ENCODE measurements at regions not wholly inside any gene's neighbourhood (a gene's known extent, or its start where the extent isn't known, plus 50 kb on each side); places are given as distances from the start of the nearest gene placed in this dataset.
A peak's percentile ranks its signal among the peaks of the same experiment; 100 is the strongest.

DNA sequence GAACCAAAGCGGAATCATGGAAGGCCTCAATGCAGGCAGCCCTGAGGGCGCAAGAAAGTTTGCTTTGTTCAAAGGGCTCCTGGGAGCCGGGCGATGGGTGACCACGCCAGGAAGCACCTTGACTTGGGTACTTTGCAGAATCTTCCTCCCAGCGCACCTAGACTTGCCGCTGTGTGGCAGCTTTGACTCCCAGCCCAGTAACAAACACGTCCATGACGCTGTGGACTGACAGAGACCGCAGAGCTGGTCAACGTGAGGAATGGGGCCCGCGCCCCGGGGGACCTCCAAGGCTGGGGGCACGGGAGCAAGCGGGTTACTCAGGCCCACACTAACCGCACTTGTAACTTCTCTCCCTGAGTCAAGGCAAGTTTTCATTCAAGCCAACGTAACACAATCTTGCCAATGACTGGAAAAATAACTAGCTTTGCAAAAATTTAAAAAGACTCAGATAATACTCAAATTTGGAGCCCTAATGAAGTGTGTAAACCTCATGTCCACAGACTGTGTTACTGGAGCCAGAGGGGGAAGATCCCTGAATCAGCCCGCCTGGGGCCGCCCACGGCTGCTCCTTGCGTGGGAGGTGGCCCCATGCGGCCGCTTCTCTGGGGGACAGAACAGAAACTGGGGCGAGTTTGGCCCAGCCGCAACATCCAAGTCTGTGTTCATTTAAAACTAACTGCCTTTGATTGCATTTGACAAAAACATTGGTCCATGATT lies 130.8 kb downstream of the DNAJB6 start:
- no peak overlapping the region for H3K27ac Mint-ChIP-seq
- ATAC-seq: no peak
- DNase-seq (ENCODE audit: low spot score in 2 of 2): no peak
- peaks cover 8 to 11% of the 10 kb centered on the region in 2 donors for H3K36me3 Mint-ChIP-seq
- H3K9me3 Mint-ChIP-seq: peaks cover 0 to 8% of the 10 kb centered on the region in 2 donors

GRCh38 chr7:157468221-157469111 lies 131.7 kb downstream of the DNAJB6 start:
- Mint-ChIP-seq H3K27ac (no peak overlapping the region), H3K36me3 (peaks cover 16 to 19% of the 10 kb centered on the region in 2 donors), H3K9me3 (peaks cover 5 to 16% of the 10 kb centered on the region in 2 donors)
- ATAC-seq: no peak
- DNase-seq (ENCODE audit: low spot score in 2 of 2): no peak

- H3K9me3 Mint-ChIP-seq: peaks cover 11 to 21% of the 10 kb centered on the region in 2 donors
- DNase-seq (ENCODE audit: low spot score in 2 of 2): no peak
- ATAC-seq: no peak
- peaks cover 22 to 26% of the 10 kb centered on the region in 2 donors for H3K36me3 Mint-ChIP-seq
- H3K27ac Mint-ChIP-seq: no peak overlapping the region
Measured at GRCh38 chr7:157469181-157470016, 132.6 kb downstream of the DNAJB6 start.

DNA sequence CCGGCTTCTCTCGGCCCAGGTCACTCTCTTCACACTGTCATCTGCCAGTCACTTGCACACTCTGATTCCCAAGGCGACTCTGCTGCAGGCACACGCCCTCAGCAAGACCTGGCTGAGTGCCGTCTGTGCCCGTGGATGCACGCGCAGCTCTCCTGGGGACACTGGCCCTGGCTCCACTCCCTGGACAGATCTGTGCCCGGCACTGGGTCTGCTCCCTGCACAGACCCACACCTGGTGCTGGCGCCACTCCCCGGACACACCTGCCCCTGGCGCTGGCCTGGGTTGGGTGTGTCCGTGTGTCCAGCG lies 133.2 kb downstream of the DNAJB6 start:
- Mint-ChIP-seq H3K9me3 (peaks cover 11 to 25% of the 10 kb centered on the region in 2 donors), H3K36me3 (peaks cover 26 to 31% of the 10 kb centered on the region in 2 donors), H3K27ac (no peak overlapping the region)
- ATAC-seq (no peak), DNase-seq (ENCODE audit: low spot score in 2 of 2) (no peak)

DNA sequence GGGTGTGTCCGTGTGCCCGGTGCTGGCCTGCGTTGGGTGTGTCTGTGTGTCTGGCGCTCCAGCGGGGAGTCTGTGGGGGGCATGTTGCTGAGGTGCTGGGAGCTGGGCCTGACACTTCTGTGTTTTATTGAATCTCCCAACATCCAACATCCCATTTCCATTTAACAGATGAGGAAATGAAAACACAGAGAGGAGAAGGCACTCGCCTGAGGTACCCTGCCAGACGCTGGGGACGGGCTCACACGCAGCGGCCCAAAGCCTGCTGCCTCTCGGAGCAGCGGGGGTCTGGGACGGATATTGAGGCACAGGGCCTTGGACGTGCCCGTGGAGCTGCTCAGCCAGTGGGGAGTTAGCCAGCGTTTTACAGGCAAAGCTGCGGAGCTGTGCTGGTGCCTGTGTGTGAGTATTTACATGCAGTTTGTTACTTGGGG lies 133.9 kb downstream of the DNAJB6 start:
- H3K36me3 Mint-ChIP-seq: peaks cover 27 to 35% of the 10 kb centered on the region in 2 donors

GRCh38 chr7:157471259-157472125 lies 134.7 kb downstream of the DNAJB6 start:
- Mint-ChIP-seq H3K9me3 (peaks cover 11 to 28% of the 10 kb centered on the region in 2 donors), H3K27ac (peak overlapping the region in 1 of 2 donors; percentile 29), H3K36me3 (peaks cover 27 to 35% of the 10 kb centered on the region in 2 donors)
- ATAC-seq (peak; percentile 50 to 69), DNase-seq (ENCODE audit: low spot score in 2 of 2) (peak in 1 of 2 donors; percentile 42)

More for the DNA sequence above, 133.9 kb downstream of the DNAJB6 start:
- H3K27ac Mint-ChIP-seq: peak overlapping the region in 1 of 2 donors; percentile 29
- peaks cover 11 to 28% of the 10 kb centered on the region in 2 donors for H3K9me3 Mint-ChIP-seq
- ATAC-seq (no peak), DNase-seq (ENCODE audit: low spot score in 2 of 2) (peak in 1 of 2 donors; percentile 31)

DNA sequence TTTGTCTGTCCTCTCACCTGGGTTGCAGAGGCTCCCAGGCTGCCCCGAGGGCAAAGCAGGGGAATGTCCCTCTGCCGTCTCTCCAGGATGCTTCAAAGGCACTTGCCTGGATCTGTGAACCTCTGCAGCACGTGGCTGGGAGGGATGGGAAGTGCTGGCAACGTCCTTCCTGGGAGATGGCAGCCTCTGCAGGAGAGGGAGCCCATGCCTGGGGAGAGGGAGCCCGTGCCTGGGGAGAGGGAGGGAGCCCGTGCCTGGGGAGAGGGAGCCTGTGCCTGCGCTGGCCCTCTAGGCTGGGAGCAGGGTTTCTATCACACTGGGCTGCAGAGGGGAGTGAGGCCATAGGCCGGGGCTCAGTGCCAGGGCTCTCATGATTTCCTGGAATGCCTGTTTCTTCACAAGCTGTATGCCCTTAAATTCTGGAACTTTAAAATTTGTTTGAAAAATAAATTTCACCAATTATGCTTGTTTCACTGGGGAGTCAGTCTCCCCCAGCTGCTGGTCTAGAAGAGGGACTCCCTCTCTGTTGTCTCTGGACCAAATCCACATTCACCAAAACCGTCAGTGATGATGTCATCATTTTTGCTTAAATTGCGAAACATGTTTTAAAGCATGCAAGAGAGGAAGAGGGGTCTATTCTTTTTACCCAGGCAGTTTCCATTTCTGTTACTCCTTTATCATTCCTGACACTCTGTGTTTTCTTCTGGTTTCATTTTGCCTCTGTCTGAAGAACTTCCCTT lies 135.7 kb downstream of the DNAJB6 start:
- H3K27ac Mint-ChIP-seq: no peak overlapping the region
- no peak for ATAC-seq
- H3K36me3 Mint-ChIP-seq: peaks cover 27 to 35% of the 10 kb centered on the region in 2 donors
- peak in 1 of 2 donors; percentile 30 for DNase-seq (ENCODE audit: low spot score in 2 of 2)
- peaks cover 11 to 28% of the 10 kb centered on the region in 2 donors for H3K9me3 Mint-ChIP-seq

- DNase-seq (ENCODE audit: low spot score in 2 of 2) (no peak), ATAC-seq (no peak)
- no peak overlapping the region for H3K27ac Mint-ChIP-seq
- peaks cover 11 to 28% of the 10 kb centered on the region in 2 donors for H3K9me3 Mint-ChIP-seq
- H3K36me3 Mint-ChIP-seq: peaks cover 27 to 35% of the 10 kb centered on the region in 2 donors
Measured at GRCh38 chr7:157473051-157473569, 136.3 kb downstream of the DNAJB6 start.

- peak in 1 of 2 donors; percentile 55 for DNase-seq (ENCODE audit: low spot score in 2 of 2)
- Mint-ChIP-seq H3K27ac (no peak overlapping the region), H3K9me3 (peaks cover 11 to 28% of the 10 kb centered on the region in 2 donors), H3K36me3 (peaks cover 27 to 35% of the 10 kb centered on the region in 2 donors)
- no peak for ATAC-seq
Measured at GRCh38 chr7:157474685-157475084, 137.9 kb downstream of the DNAJB6 start.

GRCh38 chr7:157475095-157475494 lies 138.3 kb downstream of the DNAJB6 start:
- ATAC-seq (no peak), DNase-seq (ENCODE audit: low spot score in 2 of 2) (no peak)
- peaks cover 27 to 35% of the 10 kb centered on the region in 2 donors for H3K36me3 Mint-ChIP-seq
- H3K27ac Mint-ChIP-seq: no peak overlapping the region
- peaks cover 11 to 28% of the 10 kb centered on the region in 2 donors for H3K9me3 Mint-ChIP-seq

DNA sequence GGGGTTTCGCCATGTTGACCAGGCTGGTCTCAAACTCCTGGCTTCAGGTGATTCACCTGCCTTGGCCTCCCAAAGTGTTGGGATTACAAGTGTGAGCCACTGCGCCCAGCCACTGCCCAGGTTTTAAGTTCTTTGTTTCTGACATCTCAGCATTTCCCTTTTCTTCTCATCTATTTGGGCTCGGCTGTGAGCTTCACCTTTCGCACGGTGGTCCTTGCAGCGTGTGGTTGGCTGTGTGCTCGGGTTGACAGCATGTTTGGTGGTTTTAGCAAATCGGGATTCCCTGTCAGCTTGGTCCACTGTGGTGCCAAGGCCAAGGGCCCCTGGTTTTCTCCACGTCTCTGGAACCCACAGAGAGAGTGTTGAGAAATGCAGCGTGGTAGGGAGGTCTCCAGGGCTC lies 138.8 kb downstream of the DNAJB6 start:
- no peak overlapping the region for H3K27ac Mint-ChIP-seq
- peaks cover 27 to 35% of the 10 kb centered on the region in 2 donors for H3K36me3 Mint-ChIP-seq
- ATAC-seq (no peak), DNase-seq (ENCODE audit: low spot score in 2 of 2) (peak in 1 of 2 donors; percentile 21)
- peaks cover 11 to 28% of the 10 kb centered on the region in 2 donors for H3K9me3 Mint-ChIP-seq

DNA sequence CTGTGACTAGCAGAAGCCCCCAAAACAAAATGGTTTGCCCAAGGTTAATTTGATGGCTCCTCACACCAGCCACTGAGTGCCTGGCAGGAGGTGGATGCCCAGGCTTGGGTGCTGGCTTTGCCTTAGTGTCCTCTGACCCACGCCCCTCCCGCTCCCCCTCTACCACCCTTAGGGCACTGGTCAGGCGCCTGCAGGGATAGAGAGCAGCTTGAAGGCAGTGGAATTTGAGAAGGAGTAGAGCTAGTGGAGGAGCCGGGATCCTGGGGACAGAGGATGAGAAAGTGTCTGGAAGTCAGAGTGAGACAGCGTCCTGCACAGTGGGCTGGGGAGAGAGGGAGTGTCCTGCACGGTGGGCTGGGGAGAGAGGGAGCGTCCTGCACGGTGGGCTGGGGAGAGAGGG lies 139.4 kb downstream of the DNAJB6 start:
- H3K27ac Mint-ChIP-seq: no peak overlapping the region
- H3K36me3 Mint-ChIP-seq: peaks cover 27 to 35% of the 10 kb centered on the region in 2 donors
- peak in 1 of 2 donors; percentile 40 for DNase-seq (ENCODE audit: low spot score in 2 of 2)
- ATAC-seq: no peak
- peaks cover 11 to 28% of the 10 kb centered on the region in 2 donors for H3K9me3 Mint-ChIP-seq

DNA sequence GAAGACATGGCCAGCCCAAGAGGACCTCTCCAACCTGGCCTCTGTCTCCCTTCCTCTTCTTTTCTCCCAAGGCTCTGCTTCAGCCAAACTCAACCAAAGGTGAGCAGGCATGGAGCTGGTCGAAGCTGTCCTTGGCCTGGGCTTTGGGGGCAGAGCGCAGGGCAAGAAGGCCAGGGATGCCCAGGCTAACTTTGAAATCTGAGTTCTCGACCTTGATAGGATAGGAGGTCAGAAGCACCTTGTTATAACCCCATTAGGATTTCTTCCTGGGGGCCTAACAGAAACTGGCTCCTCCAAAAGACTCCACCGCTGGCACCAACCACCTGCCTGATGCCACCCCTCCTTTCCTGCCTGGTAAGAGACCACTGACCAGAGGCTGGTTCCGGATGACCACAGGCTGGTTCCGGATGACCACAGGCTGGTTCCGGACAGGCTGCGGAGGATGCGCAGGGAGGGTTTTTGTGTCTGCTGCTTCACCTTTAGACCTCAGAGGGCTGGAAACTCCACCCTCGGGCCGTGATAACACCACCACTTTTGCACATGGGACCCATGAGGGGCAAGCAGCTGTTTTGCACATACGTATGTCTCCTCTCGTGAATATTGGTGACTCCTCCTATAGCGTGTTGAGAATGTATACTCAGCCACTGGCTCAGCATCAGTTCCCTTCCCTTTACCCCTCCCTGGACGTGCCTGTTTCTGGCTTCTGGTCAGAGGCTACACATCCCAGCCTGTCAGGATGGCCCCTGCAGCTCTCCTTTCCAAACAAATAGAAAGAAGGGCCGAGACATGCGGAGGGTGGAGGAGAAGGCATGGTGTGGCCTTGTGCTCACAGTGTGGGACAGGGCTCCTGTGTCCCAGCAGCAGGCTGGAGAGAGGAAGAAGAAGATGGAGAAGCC lies 140.1 kb downstream of the DNAJB6 start:
- DNase-seq (ENCODE audit: low spot score in 2 of 2) (peak in 1 of 2 donors; percentile 20), ATAC-seq (no peak)
- H3K9me3 Mint-ChIP-seq: peaks cover 11 to 24% of the 10 kb centered on the region in 2 donors
- peaks cover 24 to 32% of the 10 kb centered on the region in 2 donors for H3K36me3 Mint-ChIP-seq
- peak overlapping the region in 1 of 2 donors; percentile 59 for H3K27ac Mint-ChIP-seq
